A549 (cell line): ENCODE measurements at regions not wholly inside any gene's neighbourhood (a gene's known extent, or its start where the extent isn't known, plus 50 kb on each side); places are given as distances from the start of the nearest gene placed in this dataset.

Experiments used
- ATAC-seq, 2 experiments: fragments of 200-7000 bp in 1 of 2; fragments of >200 bp in 1 of 2; cut with Nextera tagmentation in 1 of 2; cut with Tn5 transposase in 1 of 2; 3 replicates each; pipeline versions ENCODE4 v1.8.0 to v1.9.1; 2018 to 2020; ENCODE audit warnings: mild to moderate bottlenecking in 1 of 2, moderate library complexity in 1 of 2
- CTCF ChIA-PET: fragments of 300-600 bp; sonication (Branson Sonifier 250); formaldehyde crosslinking; extraction: SDS; loops from one replicate; lab custom pipeline; 2021; ENCODE audit warnings: antibody characterized with exemption, inconsistent platforms; lab: Yijun Ruan, JAX
- POLR2A ChIA-PET: fragments of 350-600 bp; formaldehyde crosslinking; extraction: SDS; loops from one replicate; lab custom pipeline; 2021; ENCODE audit warnings: antibody characterized with exemption, inconsistent platforms; lab: Yijun Ruan, JAX
- DNase-seq, 2 experiments: peaks; one replicate each; pipeline versions ENCODE4 v3.0.0 to v3.0.0-alpha.2; 2011 to 2016; ENCODE audit warnings: low read depth in 1 of 2, low spot score in 1 of 2
- FAIRE-seq: peaks from 2 replicates; lab custom pipeline; 2011; peaks lifted over from hg19 to GRCh38; lab: Jason Lieb, UNC
- H3K27ac ChIP-seq, 2 experiments: fragments of >200 bp; sonication (Bioruptor Twin); formaldehyde crosslinking; 3 replicates each; pipeline ENCODE4 v1.5.1; 2016 to 2017
- H3K4me1 ChIP-seq: fragments of >200 bp; sonication (Bioruptor Twin); formaldehyde crosslinking; 3 replicates; pipeline ENCODE4 v1.6.1; 2016
- H3K4me2 ChIP-seq: fragments of >200 bp; sonication (Bioruptor Twin); formaldehyde crosslinking; 3 replicates; pipeline ENCODE4 v1.6.1; 2016
- H3K4me3 ChIP-seq: fragments of >200 bp; sonication (Bioruptor Twin); formaldehyde crosslinking; 3 replicates; pipeline ENCODE4 v1.5.1; 2016
- H3K9me3 ChIP-seq: fragments of >200 bp; sonication (Bioruptor Twin); formaldehyde crosslinking; 3 replicates; pipeline ENCODE4 v1.6.1; 2016
- CBX2 ChIP-seq: fragments of 200-600 bp; sonication (generic); IDR thresholded peaks from 2 replicates; pipeline ENCODE4 v1.6.1; 2016; ENCODE audit warnings: low read depth, mild to moderate bottlenecking, borderline replicate concordance
- CBX8 ChIP-seq: fragments of 200-600 bp; sonication (generic); IDR thresholded peaks from 2 replicates; pipeline ENCODE4 v1.6.1; 2016
- CEBPB ChIP-seq, 2 experiments: fragments of >200 bp in 1 of 2; sonication (Bioruptor Twin) in 1 of 2; formaldehyde crosslinking in 1 of 2; IDR thresholded peaks; 2 replicates each; pipeline ENCODE4 v1.6.1; 2012 to 2016
- CHD4 ChIP-seq: fragments of 200-600 bp; sonication (generic); IDR thresholded peaks from 2 replicates; pipeline ENCODE4 v1.6.1; 2016; ENCODE audit warnings: antibody characterized with exemption, mild to moderate bottlenecking, borderline replicate concordance
- E2F6 ChIP-seq: IDR thresholded peaks from 2 replicates; pipeline ENCODE4 v1.6.1; 2012; ENCODE audit warnings: low read depth, borderline replicate concordance
- EHF ChIP-seq: fragments of 250-450 bp; sonication (Bioruptor Pico); IDR thresholded peaks from 2 replicates; pipeline ENCODE4 v1.5.0; 2020; ENCODE audit warnings: mild to moderate bottlenecking
- EP300 ChIP-seq, 2 experiments: fragments of >200 bp; sonication (Bioruptor Twin); formaldehyde crosslinking; IDR thresholded peaks; 2 replicates in 1 of 2; 3 replicates in 1 of 2; pipeline ENCODE4 v1.6.1; 2016 to 2017
- FOSL2 ChIP-seq, 2 experiments: fragments of 450-650 bp in 1 of 2; fragments of >200 bp in 1 of 2; sonication (Bioruptor Twin) in 1 of 2; formaldehyde crosslinking; IDR thresholded peaks; 2 replicates each; pipeline versions ENCODE4 v1.5.0 to v1.6.1; 2016 to 2020; ENCODE audit warnings: mild to moderate bottlenecking in 1 of 2, moderate library complexity in 1 of 2
- HOXA7 ChIP-seq: fragments of 250-450 bp; sonication (Bioruptor Pico); IDR thresholded peaks from 2 replicates; pipeline ENCODE4 v1.5.0; 2020; ENCODE audit warnings: mild to moderate bottlenecking, moderate library complexity
- HOXB13 ChIP-seq: fragments of 250-450 bp; sonication (Bioruptor Pico); IDR thresholded peaks from 2 replicates; pipeline ENCODE4 v1.5.0; 2020; ENCODE audit warnings: low read depth, mild to moderate bottlenecking, moderate library complexity
- KDM5A ChIP-seq: fragments of 200-600 bp; sonication (generic); IDR thresholded peaks from 2 replicates; pipeline ENCODE4 v1.6.1; 2016; ENCODE audit warnings: antibody characterized with exemption, mild to moderate bottlenecking
- PBX3 ChIP-seq: IDR thresholded peaks from 2 replicates; pipeline ENCODE4 v1.6.1; 2012
- POLR2AphosphoS2 ChIP-seq: conservative IDR thresholded peaks from 2 replicates; pipeline ENCODE4 v1.6.1; 2012; ENCODE audit warnings: low read length, improper control_type of control experiment, inconsistent platforms
- RAD21 ChIP-seq, 2 experiments: fragments of >200 bp in 1 of 2; sonication (Bioruptor Twin) in 1 of 2; formaldehyde crosslinking in 1 of 2; IDR thresholded peaks in 1 of 2; conservative IDR thresholded peaks in 1 of 2; 2 replicates in 1 of 2; 3 replicates in 1 of 2; pipeline ENCODE4 v1.6.1; 2012 to 2018; ENCODE audit warnings: inconsistent platforms in 1 of 2
- RNF2 ChIP-seq: fragments of 200-600 bp; sonication (generic); IDR thresholded peaks from 2 replicates; pipeline ENCODE4 v1.6.1; 2016; ENCODE audit warnings: low read depth, mild to moderate bottlenecking, antibody characterized with exemption, moderate library complexity, borderline replicate concordance
- TP53 ChIP-seq: fragments of 250-450 bp; sonication (Bioruptor Pico); IDR thresholded peaks from 2 replicates; pipeline ENCODE4 v1.5.0; 2021; ENCODE audit warnings: mild to moderate bottlenecking, moderate library complexity
- USF2 ChIP-seq: fragments of 450-650 bp; IDR thresholded peaks from 2 replicates; pipeline ENCODE4 v1.6.1; 2014; ENCODE audit warnings: antibody characterized with exemption
- ZNF302 ChIP-seq: fragments of 250-450 bp; sonication (Bioruptor Pico); IDR thresholded peaks from 2 replicates; pipeline ENCODE4 v1.9.0; 2021; ENCODE audit warnings: inconsistent platforms, mild to moderate bottlenecking, moderate library complexity
- WGBS: methylation state at CpG from one replicate; pipeline ENCODE4 v1.1.6; 2017; ENCODE audit errors: missing lambda C conversion rate; 5-methylcytosine and 5-hydroxymethylcytosine counted together

- POLR2A ChIA-PET = no interaction called here
Observed at GRCh38 chr9:108704156-108704852, 151.5 kb downstream of the ACTL7B start.

GRCh38 chr9:108703429-108703828 is 152.4 kb downstream of the ACTL7B start:
- 28% methylated on average over 9 of the region's 9 CpGs for WGBS
- FAIRE-seq (no peak), DNase-seq (no peak), ATAC-seq (no peak)
- Histone ChIP-seq H3K4me3 (no peak overlapping the region), H3K9me3 (no peaks in the 10 kb centered on the region), H3K4me1 (no peaks in the 10 kb centered on the region), H3K4me2 (no peak overlapping the region), H3K27ac (no peak overlapping the region)
- ChIA-PET CTCF (no interaction called here), POLR2A (no interaction called here)
- TF ChIP-seq CEBPB (IDR thresholded peaks at IDR 0.05) (no peak), TP53 (CRISPR knock-in tag) (no peak), HOXB13 (CRISPR knock-in tag) (no peak), RAD21 (conservative IDR thresholded peaks at IDR 0.05 in 1 of 2, IDR thresholded peaks at IDR 0.05 in 1 of 2) (no peak), EHF (CRISPR knock-in tag) (no peak), CBX8 (no peak), HOXA7 (CRISPR knock-in tag) (no peak), PBX3 (no peak), RNF2 (no peak), POLR2AphosphoS2 (no peak), E2F6 (no peak), CHD4 (no peak), KDM5A (no peak)

More at GRCh38 chr9:108704156-108704852, 151.5 kb downstream of the ACTL7B start:
- Histone ChIP-seq H3K4me1 (no peaks in the 10 kb centered on the region), H3K4me3 (no peak overlapping the region), H3K9me3 (no peaks in the 10 kb centered on the region), H3K4me2 (no peak overlapping the region), H3K27ac (no peak overlapping the region)
- CTCF ChIA-PET = no interaction called here
- no peak for DNase-seq
- FAIRE-seq = no peak
- 53% methylated on average over 4 of the region's 4 CpGs for WGBS
- no peak for ATAC-seq
- TF ChIP-seq FOSL2 (IDR thresholded peaks at IDR 0.05) (no peak), FOSL2 (CRISPR knock-in tag; IDR thresholded peaks at IDR 0.05) (no peak), CBX8 (no peak)

GRCh38 chr9:108702681-108703080 is 153.1 kb downstream of the ACTL7B start:
- Histone ChIP-seq H3K27ac (no peak overlapping the region), H3K4me2 (no peak overlapping the region), H3K4me3 (no peak overlapping the region), H3K9me3 (no peaks in the 10 kb centered on the region; the same call in 2 of the 3 replicates), H3K4me1 (no peaks in the 10 kb centered on the region)
- ChIA-PET CTCF (no interaction called here), POLR2A (no interaction called here)
- WGBS = 43% methylated on average over 4 of the region's 4 CpGs
- no peak for FAIRE-seq
- ATAC-seq = no peak
- DNase-seq = no peak
- TF ChIP-seq ZNF302 = no peak
- no peak for TF ChIP-seq EP300 (IDR thresholded peaks at IDR 0.05)
- TF ChIP-seq CBX2 = no peak
- no peak for TF ChIP-seq USF2
